ENCODE measurements at regions not wholly inside any gene's neighbourhood (a gene's known extent, or its start where the extent isn't known, plus 50 kb on each side); places are given as distances from the start of the nearest gene placed in this dataset.
"Not testable (repeated sequence)": the region's sequence is repeated elsewhere in the genome, so short reads cannot be mapped to it uniquely, and the experiment has no call there.

DNA sequence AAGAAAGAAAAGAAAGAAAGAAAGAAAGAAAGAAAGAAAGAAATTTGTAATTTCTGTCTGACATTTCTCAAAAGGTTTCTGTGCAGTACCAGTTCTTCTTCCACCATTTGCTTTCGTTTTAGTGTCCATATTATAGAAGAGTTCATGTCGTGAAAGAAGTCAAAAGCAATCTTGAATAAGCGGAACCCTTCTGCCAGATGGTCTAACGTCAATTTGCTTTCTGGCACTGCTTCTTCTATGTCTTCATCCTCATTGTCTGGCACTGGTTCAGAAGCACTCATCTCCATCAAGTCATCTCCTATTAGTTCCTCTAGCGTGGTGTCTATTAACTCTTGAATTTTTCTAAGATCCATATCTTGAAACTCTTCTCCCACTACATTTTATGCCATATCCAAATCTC, 170.0 kb upstream of the KCTD3 start:
- intact Hi-C loops (cut with DNase I) = no loop called here
- no peak for ATAC-seq
- no peak for DNase-seq (ENCODE audit: missing footprints)

DNA sequence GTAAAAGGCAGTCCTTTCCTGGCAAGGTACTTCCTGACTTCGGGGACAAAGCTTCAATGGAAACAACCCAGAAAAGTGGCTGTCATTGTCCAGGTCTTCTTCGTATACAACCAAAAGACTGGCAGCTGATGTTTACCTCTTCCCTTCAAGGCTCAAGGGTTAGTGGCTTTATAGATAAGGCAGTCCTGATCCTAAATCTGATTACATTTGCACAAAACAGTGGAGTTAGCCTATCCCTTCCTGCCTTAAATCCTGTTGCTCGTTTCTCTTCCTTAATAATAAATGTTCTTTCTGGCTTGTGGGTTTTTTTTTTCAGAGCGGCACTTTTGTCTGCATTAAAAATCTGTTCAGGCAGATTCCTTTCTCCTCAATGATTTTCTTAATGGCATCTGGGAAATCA, 169.3 kb upstream of the KCTD3 start:
- no peak for DNase-seq (ENCODE audit: missing footprints)
- intact Hi-C loops (cut with DNase I) = no loop called here
- ATAC-seq = no peak

DNA sequence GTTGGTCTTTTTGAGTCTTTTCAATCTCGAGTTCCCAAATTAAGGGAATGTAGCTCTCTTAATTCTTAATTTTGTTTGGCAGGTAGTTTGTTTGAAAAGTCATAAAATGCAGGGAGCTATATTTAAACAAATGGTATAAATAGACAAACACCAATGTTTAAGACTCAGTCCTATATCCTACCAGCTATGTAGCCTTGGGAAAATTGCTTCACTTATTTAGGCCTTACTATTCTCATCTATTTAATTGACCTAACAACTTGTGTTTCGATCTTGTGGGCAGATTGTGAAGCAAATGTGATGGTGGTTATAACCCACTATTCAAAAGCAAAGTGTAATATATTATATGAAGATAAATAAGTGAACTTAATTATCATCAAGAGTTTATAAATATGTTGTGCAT, 167.3 kb upstream of the KCTD3 start:
- ATAC-seq (no peak), DNase-seq (ENCODE audit: missing footprints) (no peak)
- intact Hi-C loops (cut with DNase I) = no loop called here

DNA sequence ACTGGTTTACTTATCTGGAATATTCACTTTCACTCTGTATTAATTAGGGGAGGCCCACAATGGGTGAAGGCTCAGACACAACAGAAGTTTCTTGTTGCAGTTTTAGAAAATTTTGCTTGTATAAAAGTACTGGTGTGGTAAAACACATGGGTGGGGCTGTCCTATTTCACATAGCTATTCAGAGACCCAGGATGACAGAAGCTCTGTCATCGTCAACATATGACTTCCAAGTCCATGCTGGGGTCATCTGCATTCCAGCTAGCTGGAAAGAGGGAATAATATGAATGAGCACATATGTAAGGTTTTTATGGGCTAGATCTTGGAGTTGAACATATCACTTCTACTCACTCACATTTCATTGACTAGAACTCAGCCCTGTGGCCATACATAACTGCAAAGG, 166.4 kb upstream of the KCTD3 start:
- intact Hi-C loops (cut with DNase I) = no loop called here
- DNase-seq (ENCODE audit: missing footprints) = no peak
- ATAC-seq = no peak

DNA sequence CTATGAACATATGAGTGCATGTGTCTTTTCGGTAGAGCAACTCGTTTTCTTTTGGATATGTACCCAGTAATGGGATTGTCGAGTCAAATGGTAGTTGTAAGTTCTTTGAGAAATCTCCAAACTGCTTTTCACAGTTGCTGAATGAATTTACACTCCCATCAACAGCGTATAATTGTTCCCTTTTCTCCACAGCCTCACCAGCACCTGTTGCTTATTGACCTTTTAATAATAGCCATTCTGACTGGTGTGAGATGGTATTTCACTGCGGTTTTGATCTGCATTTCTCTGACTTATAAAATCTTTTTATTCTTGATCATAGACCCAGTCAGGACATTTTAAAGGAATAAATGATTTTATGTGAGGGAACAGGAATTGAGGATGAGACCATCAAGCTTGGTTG, 165.0 kb upstream of the KCTD3 start:
- DNase-seq (ENCODE audit: missing footprints) (no peak), ATAC-seq (no peak)
- intact Hi-C loops (cut with DNase I) = no loop called here

DNA sequence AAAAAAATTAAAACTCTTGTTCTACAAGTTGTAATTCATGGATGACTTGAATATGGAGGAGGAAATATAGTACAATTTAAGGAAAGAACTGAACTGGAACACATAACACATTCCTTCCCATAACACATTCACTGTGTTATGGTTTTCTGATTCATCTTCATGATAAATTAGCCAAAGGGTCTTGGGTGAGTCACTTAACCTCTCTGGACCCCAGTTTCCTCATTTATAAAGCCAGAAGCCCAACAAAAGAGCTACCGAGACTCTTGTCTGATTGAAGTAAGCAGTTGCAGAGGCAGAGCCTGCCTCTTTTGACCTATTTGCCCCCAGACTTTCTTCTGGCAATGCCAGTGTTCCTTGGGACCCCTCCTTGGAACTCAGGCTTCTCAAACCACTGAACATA, 161.9 kb upstream of the KCTD3 start:
- no peak for DNase-seq (ENCODE audit: missing footprints)
- intact Hi-C loops (cut with DNase I) = no loop called here
- no peak for ATAC-seq

DNA sequence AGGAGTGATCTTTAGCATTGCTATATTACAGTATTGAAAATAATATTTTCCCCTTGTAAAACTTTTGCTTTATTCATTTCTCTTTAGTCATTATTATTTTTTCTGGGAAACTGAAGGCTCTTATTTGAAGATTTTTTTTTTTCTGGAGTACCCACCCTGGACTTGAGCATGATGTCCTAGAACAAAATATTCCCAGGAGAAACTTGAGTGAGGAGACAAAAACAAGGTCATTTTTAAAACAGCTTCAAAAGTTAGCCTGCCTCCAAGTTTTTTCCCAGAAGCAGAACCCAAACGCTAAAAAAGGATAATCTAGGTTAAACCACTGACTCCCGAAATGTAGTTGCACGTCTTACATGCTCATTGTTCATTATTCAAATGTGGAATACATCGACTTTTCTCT, 160.2 kb upstream of the KCTD3 start:
- intact Hi-C loops (cut with DNase I) = no loop called here
- DNase-seq (ENCODE audit: missing footprints) = no peak
- no peak for ATAC-seq

DNA sequence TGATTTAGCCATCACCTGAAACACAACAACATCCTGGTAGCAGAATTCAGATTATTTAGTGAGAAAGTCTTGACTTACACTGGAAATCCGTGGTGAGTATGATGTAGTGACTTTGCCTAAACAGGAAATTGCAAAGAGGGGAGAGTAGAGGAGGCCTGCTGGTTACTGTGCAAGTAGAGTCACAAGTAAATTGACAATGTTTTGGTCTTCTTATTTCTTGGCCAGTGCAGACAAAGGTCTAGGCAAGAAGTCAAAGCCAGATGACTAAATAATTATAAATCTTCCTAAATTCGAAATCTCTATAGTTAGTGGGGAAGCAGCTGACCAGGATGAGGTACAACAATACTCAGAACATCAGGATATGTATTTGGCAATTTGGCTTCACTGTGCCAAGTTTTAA, 159.5 kb upstream of the KCTD3 start:
- intact Hi-C loops (cut with DNase I) = no loop called here
- ATAC-seq (no peak), DNase-seq (ENCODE audit: missing footprints) (no peak)

DNA sequence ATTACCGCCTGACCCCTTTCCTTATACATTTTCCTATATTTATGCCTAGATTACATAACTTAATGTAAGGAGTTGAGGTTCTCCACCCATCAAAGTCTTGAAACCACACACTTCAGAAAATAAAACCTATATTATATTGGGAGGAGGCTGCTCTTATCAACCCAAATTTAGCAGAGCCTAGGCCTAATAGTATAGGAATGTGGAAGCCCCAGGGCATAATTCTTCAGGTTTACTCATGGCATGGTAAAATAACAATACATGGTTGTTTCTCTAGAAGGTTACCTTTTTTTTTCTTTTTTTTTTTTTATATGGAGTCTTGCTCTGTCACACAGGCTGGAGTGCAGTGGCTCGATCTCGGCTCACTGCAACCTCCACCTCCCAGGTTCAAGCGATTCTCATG, 157.6 kb upstream of the KCTD3 start:
- DNase-seq (ENCODE audit: missing footprints); intact Hi-C loops (cut with DNase I); ATAC-seq: not testable (repeated sequence)

DNA sequence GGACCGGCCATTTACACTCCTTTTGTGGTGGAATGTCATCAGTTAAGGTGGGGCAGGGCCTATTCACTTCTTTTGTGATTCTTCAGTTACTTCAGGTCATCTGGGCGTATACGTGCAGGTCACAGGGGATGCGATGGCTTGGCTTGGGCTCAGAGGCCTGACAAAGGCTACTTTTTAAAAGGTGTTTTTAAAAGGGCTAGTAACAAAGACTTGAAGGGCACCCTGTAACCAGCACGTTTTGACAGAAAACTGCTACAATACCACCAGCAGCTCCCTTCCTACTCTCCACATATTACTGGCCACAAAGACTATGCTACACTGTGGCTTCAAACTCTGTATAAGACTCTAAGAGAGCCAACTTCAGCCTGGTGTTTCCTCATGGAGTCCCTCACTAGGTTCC, 151.6 kb upstream of the KCTD3 start:
- DNase-seq (ENCODE audit: missing footprints); intact Hi-C loops (cut with DNase I); ATAC-seq: not testable (repeated sequence)

DNA sequence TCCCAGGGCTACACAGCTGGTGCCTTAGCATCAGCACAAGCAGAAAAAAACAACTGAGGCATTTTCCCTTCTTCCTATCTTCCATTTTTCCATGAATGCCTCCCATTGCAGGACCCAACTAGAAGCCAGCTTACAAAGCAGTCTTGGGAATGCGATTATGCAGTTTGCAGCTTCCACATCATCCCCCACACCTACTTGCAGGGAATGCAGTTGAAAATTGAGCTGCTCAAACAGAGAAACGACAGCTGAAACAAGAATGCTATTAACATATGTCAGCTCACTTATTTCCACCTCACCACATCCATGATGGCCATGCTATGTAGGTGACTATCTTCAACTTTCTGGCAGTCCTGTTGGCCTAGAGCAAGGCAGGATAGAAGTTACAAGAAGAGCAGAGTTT, 150.6 kb upstream of the KCTD3 start:
- ATAC-seq (no peak), DNase-seq (ENCODE audit: missing footprints) (no peak)
- intact Hi-C loops (cut with DNase I) = no loop called here

DNA sequence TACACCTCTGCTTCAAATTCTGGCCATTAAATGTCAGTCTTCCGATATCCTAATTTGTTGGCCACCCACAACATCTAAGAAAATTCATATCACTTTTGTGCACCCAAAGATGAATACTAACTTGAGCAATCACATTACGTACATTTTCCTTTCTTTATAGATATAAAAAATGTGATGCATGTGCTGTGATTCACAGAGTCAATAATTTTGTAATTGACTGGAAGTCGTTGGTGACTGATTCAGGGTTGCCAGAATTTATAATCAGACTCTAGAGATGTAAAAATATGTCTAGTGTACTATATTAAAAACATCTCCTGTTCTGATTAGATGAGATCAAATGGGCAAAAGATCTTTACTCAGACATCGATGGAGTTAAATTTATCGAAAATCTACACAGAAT, 150.0 kb upstream of the KCTD3 start:
- ATAC-seq (no peak), DNase-seq (ENCODE audit: missing footprints) (no peak)
- intact Hi-C loops (cut with DNase I) = no loop called here

DNA sequence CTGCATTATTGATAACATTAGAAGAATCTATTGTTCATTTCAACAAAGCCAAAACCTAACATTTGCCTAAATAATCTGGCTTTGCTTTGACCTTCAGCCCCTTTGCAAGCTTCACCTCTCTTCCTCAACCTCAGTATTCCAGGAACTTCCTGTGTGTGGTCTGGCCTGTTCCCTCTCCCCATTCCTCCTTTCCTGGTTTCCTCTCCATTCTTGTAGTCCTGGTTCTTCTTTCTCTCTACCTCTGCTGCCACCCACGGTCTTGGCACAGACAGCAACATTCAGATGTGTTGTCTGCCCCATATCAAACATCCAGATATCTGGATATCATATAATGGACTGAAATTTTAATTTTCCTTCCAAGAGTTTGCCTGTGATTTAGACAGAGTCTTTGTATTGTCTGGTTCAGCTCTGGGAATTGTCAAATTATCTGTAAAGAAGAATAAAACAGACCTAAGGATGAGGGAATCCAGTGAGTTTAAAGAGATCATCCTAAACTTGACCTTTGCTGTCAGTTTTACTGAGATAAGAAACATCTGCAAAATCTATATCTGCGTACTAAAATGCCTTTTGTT, 148.1 kb upstream of the KCTD3 start:
- DNase-seq (ENCODE audit: missing footprints) (no peak), ATAC-seq (no peak)
- intact Hi-C loops (cut with DNase I) = no loop called here

DNA sequence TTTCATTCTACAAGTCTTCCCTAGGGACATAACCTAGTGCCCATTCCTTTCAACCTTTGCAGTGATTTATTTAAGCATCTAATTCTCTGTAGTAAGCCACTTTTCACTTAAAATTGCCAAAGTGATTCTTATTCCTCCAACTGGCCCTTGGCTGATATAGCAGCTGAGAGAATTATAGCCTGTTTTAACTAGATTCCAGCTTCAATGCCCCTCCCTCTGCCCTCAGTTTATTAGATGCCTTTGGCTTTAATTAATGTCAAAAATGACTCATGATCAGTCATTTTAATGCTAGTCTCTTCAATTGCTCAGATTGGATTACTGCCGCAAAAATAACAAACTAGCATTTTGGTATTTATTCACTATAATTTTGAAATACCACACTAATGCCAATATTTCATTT, 145.4 kb upstream of the KCTD3 start:
- DNase-seq (ENCODE audit: missing footprints) (no peak), ATAC-seq (no peak)
- intact Hi-C loops (cut with DNase I) = no loop called here

DNA sequence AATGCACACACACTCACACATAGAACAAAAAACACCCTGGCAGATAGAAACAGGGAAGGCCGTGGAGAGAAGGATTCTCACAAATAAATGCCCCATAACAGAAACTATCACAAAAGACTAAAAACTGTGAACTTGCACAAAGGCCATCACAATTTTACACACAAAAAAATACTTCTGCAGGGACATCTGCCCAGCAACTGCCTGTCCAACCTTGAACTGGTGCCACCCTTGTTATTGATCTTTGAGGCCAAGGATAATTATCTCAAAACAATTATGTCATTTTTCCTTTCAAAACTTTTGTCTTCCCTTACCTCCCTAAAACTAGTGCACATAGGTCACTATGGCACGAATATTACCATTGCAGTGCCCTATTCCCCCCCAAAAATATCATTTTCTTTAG, 143.8 kb upstream of the KCTD3 start:
- no peak for ATAC-seq
- DNase-seq (ENCODE audit: missing footprints) = no peak
- intact Hi-C loops (cut with DNase I) = no loop called here

DNA sequence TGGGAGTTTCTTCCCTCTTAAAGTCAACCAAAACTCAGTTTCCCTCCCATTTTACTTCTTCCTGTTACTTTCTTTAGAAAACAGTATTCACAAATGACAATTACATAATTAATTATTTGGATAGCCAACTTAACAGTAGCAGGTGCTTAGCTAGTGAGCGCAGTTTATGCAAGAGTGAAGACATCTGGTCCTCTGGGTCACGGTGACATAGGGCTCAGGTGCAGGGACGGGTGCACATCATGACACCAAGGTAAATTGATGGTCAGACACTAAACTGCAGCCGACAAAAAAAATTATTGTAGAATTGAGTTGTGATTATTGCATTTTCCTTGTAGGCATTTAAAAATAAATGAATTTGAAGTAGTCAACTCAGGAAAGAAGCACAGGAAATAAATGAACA, 142.0 kb upstream of the KCTD3 start:
- ATAC-seq (no peak), DNase-seq (ENCODE audit: missing footprints) (no peak)
- intact Hi-C loops (cut with DNase I) = no loop called here

DNA sequence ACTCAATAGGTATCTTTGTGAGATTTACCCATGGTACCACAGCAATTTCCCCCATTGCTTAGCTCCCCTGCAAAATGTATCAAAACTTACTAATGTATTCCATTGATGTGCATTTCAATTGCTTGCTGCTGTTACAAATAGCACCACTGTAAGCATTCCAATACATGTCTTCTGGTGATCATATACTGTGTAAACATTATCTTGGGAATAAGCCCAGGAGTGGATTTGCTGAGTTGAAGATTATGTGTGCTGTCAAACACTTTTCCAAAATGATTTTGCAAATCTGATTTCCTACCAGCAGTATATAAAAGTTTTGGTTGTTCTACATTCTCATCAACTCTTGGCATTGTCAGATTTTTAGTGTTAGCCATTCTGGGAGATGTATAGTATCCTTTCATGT, 141.0 kb upstream of the KCTD3 start:
- DNase-seq (ENCODE audit: missing footprints) = no peak
- no peak for ATAC-seq
- intact Hi-C loops (cut with DNase I) = no loop called here

DNA sequence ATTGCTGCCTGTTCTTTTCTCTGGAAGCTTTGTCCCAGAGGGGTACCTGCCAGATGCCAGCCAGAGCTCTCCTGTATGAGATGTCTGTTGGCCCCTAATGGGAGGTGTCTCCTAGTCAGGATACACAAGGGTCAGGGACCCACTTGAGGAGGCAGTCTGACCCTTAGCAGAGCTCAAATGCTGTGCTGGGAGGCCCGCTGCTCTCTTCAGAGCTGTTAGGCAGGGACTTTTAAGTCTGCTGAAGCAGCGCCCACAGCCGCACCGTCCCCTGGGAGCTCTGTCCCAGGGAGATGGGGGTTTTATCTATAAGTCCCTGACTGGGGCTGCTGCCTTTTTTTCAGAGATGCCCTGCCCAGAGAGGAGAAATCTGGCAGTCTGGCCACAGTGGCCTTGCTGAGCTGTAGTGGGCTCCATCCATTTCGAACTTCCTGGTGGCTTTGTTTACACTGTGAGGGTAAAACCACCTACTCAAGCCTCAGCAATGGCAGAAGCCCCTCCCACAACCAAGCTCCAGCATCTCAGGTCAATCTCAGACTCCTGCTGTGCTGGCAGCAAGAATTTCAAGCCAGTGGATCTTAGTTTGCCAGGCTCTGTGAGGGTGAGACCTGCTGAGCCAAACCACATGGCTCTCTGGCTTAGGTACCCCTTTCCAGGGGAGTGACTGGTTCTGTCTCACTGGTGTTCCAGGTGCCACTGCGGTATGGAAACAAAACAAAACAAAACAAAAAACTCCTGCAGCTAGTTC, 134.4 kb upstream of the KCTD3 start:
- intact Hi-C loops (cut with DNase I); ATAC-seq; DNase-seq (ENCODE audit: missing footprints): not testable (repeated sequence)

DNA sequence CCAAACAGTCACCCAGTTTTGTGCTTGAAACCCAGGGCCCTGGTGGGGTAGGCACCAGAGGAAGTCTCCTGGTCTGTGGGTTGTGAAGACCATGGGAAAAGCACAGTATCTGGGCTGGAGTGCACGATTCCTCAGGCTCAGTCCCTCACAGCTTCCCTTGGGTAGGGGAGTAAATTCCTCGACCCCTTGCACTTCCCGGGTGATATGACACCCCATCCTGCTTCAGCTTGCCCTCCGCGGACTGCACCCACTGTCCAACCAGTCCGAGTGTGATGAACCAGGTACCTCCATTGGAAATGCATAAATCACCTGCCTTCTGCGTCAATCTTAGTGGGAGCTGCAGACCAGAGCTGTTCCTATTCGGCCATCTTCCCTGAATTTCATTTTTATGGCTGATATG, 133.9 kb upstream of the KCTD3 start:
- DNase-seq (ENCODE audit: missing footprints) = no peak
- intact Hi-C loops (cut with DNase I) = no loop called here
- ATAC-seq = no peak

DNA sequence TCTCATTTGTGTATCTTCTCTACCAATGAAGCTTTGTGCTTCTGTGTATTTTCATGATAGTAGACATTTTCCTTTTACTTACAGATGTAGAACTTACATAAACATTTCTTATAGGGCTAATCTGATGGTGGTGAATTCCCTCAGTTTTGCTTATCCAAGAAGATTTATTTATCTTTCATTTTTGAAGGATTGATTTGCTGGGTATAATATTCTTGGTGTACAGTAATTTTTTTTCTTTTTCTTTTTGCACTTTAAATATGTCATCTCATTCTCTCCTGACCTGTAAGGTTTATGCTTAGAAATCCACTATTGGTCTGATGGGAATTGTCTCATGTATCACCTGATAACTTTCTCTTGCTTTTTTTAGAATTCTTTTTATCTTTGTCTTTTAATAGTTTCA, 127.6 kb upstream of the KCTD3 start:
- no peak for ATAC-seq
- DNase-seq (ENCODE audit: missing footprints) = no peak
- intact Hi-C loops (cut with DNase I) = no loop called here
